ENCODE measurements at regions not wholly inside any gene's neighbourhood (a gene's known extent, or its start where the extent isn't known, plus 50 kb on each side); places are given as distances from the start of the nearest gene placed in this dataset.

DNA sequence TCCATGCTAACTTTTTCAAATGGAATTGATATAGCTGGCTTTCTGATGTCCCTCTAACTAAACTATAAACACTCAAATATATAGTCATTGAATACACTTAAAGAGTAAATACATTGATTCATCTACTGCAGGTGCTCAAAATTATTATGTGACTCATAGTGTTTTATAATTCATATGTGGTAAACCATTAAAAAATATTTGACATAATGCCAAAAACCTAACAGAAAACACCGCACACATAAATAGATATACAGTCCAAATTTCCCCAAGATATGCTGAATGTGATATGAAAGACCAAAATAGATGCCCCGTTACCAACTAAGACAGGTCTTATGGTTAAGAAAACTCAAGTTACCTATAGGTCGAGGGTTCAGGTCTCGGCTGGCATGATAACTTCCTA is 171.7 kb upstream of the SEMA3E start:
- TF ChIP-seq, protein P1, sequence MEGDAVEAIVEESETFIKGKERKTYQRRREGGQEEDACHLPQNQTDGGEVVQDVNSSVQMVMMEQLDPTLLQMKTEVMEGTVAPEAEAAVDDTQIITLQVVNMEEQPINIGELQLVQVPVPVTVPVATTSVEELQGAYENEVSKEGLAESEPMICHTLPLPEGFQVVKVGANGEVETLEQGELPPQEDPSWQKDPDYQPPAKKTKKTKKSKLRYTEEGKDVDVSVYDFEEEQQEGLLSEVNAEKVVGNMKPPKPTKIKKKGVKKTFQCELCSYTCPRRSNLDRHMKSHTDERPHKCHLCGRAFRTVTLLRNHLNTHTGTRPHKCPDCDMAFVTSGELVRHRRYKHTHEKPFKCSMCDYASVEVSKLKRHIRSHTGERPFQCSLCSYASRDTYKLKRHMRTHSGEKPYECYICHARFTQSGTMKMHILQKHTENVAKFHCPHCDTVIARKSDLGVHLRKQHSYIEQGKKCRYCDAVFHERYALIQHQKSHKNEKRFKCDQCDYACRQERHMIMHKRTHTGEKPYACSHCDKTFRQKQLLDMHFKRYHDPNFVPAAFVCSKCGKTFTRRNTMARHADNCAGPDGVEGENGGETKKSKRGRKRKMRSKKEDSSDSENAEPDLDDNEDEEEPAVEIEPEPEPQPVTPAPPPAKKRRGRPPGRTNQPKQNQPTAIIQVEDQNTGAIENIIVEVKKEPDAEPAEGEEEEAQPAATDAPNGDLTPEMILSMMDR (conservative IDR thresholded peaks at IDR 0.05 in 1 of 2, IDR thresholded peaks at IDR 0.05 in 1 of 2; ENCODE audit: extremely low read depth in 1 of 2, insufficient read depth in 1 of 2, low read depth in 1 of 2, low read length in 2 of 2) = no peak
- TF ChIP-seq EZH2 (IDR thresholded peaks at IDR 0.05; ENCODE audit: borderline replicate concordance, low read length) = no peak

Data from mammary epithelial cell (primary cell).